SK-N-SH treated with all-trans-retinoic acid at 6 μM for 48 hours (cell line): ENCODE measurements at regions not wholly inside any gene's neighbourhood (a gene's known extent, or its start where the extent isn't known, plus 50 kb on each side); places are given as distances from the start of the nearest gene placed in this dataset.
"Not testable (repeated sequence)": the region's sequence is repeated elsewhere in the genome, so short reads cannot be mapped to it uniquely, and the experiment has no call there.

Experiments
- ATAC-seq: fragments of 200-7000 bp; cut with Tn5 transposase; 3 replicates; pipeline ENCODE4 v1.9.1; 2020; ENCODE audit warnings: mild to moderate bottlenecking, moderate library complexity
- ARNTL ChIP-seq: fragments of 450-650 bp; formaldehyde crosslinking; IDR thresholded peaks from 2 replicates; pipeline ENCODE4 v1.5.0; 2020; ENCODE audit warnings: low read depth, mild to moderate bottlenecking, moderate library complexity, borderline replicate concordance
- BACH2 ChIP-seq: fragments of 250-450 bp; sonication (Bioruptor Pico); IDR thresholded peaks from 2 replicates; pipeline ENCODE4 v1.9.0; 2021; ENCODE audit warnings: mild to moderate bottlenecking, borderline replicate concordance
- CREB5 ChIP-seq: fragments of 250-450 bp; sonication (Bioruptor Pico); IDR thresholded peaks from 2 replicates; pipeline ENCODE4 v1.5.1; 2020; ENCODE audit warnings: low read depth, mild to moderate bottlenecking, moderate library complexity
- CSRNP3 ChIP-seq: fragments of 250-450 bp; sonication (Bioruptor Pico); IDR thresholded peaks from 2 replicates; pipeline ENCODE4 v1.5.1; 2021; ENCODE audit warnings: mild to moderate bottlenecking, moderate library complexity
- ESRRG ChIP-seq: fragments of 250-450 bp; sonication (Bioruptor Pico); IDR thresholded peaks from 2 replicates; pipeline ENCODE4 v1.6.1; 2021; ENCODE audit warnings: mild to moderate bottlenecking
- GLIS3 ChIP-seq: fragments of 250-450 bp; sonication (Bioruptor Pico); IDR thresholded peaks from 2 replicates; pipeline ENCODE4 v1.5.0; 2020; ENCODE audit warnings: mild to moderate bottlenecking, moderate library complexity
- ISL1 ChIP-seq: fragments of 250-450 bp; sonication (Bioruptor Pico); IDR thresholded peaks from 2 replicates; pipeline ENCODE4 v2.1.2; 2022; ENCODE audit warnings: mild to moderate bottlenecking, moderate library complexity
- OSR1 ChIP-seq: fragments of 250-450 bp; sonication (Bioruptor Pico); IDR thresholded peaks from 2 replicates; pipeline ENCODE4 v1.8.0; 2022; ENCODE audit warnings: moderate library complexity, mild to moderate bottlenecking, inconsistent platforms
- PPARA ChIP-seq: fragments of 250-450 bp; sonication (Bioruptor Pico); IDR thresholded peaks from 2 replicates; pipeline ENCODE4 v1.5.0; 2020; ENCODE audit warnings: mild to moderate bottlenecking, borderline replicate concordance
- RARB ChIP-seq: fragments of 250-450 bp; sonication (Bioruptor Pico); IDR thresholded peaks from 2 replicates; pipeline ENCODE4 v1.8.0; 2021; ENCODE audit warnings: mild to moderate bottlenecking, moderate library complexity
- SNAI2 ChIP-seq: fragments of 250-450 bp; sonication (Bioruptor Pico); IDR thresholded peaks from 2 replicates; pipeline ENCODE4 v1.5.0; 2020; ENCODE audit warnings: mild to moderate bottlenecking, moderate library complexity
- TCF4 ChIP-seq: fragments of 250-450 bp; sonication (Bioruptor Pico); IDR thresholded peaks from 2 replicates; pipeline ENCODE4 v1.8.0; 2021; ENCODE audit warnings: mild to moderate bottlenecking, moderate library complexity, borderline replicate concordance
- TOX ChIP-seq: fragments of 250-450 bp; sonication (Bioruptor Pico); IDR thresholded peaks from 2 replicates; pipeline ENCODE4 v1.8.0; 2021; ENCODE audit warnings: mild to moderate bottlenecking, moderate library complexity, borderline replicate concordance
- ZC3H10 ChIP-seq: fragments of 250-450 bp; sonication (Bioruptor Pico); IDR thresholded peaks from 2 replicates; pipeline ENCODE4 v1.5.1; 2021; ENCODE audit warnings: mild to moderate bottlenecking, moderate library complexity
- ZFP3 ChIP-seq: fragments of 250-450 bp; sonication (Bioruptor Pico); IDR thresholded peaks from 2 replicates; pipeline ENCODE4 v1.5.0; 2020; ENCODE audit warnings: mild to moderate bottlenecking, moderate library complexity
- ZFP30 ChIP-seq: fragments of 450-650 bp; formaldehyde crosslinking; IDR thresholded peaks from 2 replicates; pipeline ENCODE4 v1.5.0; 2022; ENCODE audit warnings: mild to moderate bottlenecking, moderate library complexity
- ZNF565 ChIP-seq: fragments of 450-650 bp; formaldehyde crosslinking; conservative IDR thresholded peaks from 2 replicates; pipeline ENCODE4 v1.5.0; 2020; ENCODE audit warnings: low read depth, mild to moderate bottlenecking, moderate library complexity
- ZNF70 ChIP-seq: fragments of 450-650 bp; formaldehyde crosslinking; IDR thresholded peaks from 2 replicates; pipeline ENCODE4 v1.5.0; 2020; ENCODE audit warnings: mild to moderate bottlenecking, moderate library complexity
- ZNF8 ChIP-seq: fragments of 450-650 bp; formaldehyde crosslinking; IDR thresholded peaks from 2 replicates; pipeline ENCODE4 v1.5.0; 2020; ENCODE audit warnings: mild to moderate bottlenecking, moderate library complexity
- TF ChIP-seq, protein P1 (sequence below): fragments of 250-450 bp; sonication (Bioruptor Pico); IDR thresholded peaks from 2 replicates; pipeline ENCODE4 v1.8.0; 2020; ENCODE audit warnings: mild to moderate bottlenecking, moderate library complexity, borderline replicate concordance
- TF ChIP-seq, protein P2 (sequence below): fragments of 250-450 bp; sonication (Bioruptor Pico); IDR thresholded peaks from 2 replicates; pipeline ENCODE4 v1.8.0; 2021; ENCODE audit warnings: low read depth, mild to moderate bottlenecking, moderate library complexity, borderline replicate concordance

DNA sequence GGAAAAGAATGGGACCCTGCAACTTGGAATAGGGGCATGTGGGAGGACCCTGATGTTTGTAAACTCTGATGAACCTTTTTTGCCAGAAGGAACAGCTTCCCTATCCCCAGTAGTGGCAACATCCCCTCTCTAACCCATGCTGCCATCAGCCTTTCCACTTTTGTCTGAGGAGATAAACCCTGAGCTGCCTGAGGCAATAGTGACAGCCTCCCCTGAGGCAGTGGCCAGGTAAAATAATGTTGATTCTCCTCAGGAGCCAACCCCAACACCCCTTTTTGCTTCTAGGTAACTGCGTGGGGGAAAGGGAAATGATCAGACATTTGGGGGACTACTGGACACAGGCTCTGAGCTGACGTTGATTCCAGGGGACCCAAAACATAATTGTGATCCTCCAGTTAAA, 106.8 kb upstream of the NPAS2 start:
- TF ChIP-seq, protein P1, sequence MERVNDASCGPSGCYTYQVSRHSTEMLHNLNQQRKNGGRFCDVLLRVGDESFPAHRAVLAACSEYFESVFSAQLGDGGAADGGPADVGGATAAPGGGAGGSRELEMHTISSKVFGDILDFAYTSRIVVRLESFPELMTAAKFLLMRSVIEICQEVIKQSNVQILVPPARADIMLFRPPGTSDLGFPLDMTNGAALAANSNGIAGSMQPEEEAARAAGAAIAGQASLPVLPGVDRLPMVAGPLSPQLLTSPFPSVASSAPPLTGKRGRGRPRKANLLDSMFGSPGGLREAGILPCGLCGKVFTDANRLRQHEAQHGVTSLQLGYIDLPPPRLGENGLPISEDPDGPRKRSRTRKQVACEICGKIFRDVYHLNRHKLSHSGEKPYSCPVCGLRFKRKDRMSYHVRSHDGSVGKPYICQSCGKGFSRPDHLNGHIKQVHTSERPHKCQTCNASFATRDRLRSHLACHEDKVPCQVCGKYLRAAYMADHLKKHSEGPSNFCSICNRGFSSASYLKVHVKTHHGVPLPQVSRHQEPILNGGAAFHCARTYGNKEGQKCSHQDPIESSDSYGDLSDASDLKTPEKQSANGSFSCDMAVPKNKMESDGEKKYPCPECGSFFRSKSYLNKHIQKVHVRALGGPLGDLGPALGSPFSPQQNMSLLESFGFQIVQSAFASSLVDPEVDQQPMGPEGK (CRISPR knock-in tag): no peak
- no peak for TF ChIP-seq CREB5 (CRISPR knock-in tag)
- TF ChIP-seq OSR1 (CRISPR knock-in tag): no peak
- no peak for TF ChIP-seq PPARA (CRISPR knock-in tag)
- TF ChIP-seq ARNTL: no peak
- TF ChIP-seq ZC3H10 (CRISPR knock-in tag): no peak
- no peak for TF ChIP-seq ZFP30 (CRISPR knock-in tag)
- ATAC-seq: no peak

DNA sequence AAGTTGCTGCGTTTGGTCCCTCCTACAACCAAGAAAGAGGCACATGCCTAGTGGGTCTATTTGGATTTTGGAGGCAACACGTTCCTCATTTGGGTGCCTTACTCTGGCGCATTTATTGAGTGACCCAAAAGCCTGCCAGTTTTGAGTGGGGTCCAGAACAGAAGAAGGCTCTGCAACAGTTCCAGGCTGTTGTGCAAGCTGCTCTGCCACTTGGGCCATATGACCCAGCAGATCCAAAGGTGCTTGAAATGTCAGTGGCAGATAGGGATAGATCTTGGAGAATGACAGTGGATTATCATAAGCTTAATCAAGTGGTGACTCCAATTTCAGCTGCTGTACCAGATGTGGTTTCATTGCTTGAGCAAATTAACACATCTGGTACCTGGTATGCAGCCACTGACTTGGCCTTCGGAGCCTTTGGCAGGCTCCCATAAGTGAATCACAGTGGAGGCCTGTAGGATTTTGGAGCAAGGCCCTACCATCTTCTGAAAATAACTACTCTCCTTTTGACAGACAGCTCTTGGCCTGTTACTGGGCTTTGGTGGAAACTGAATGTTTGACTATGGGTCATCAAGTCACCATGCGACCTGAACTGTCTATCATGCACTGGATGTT, 105.4 kb upstream of the NPAS2 start:
- not testable (repeated sequence) for ATAC-seq

DNA sequence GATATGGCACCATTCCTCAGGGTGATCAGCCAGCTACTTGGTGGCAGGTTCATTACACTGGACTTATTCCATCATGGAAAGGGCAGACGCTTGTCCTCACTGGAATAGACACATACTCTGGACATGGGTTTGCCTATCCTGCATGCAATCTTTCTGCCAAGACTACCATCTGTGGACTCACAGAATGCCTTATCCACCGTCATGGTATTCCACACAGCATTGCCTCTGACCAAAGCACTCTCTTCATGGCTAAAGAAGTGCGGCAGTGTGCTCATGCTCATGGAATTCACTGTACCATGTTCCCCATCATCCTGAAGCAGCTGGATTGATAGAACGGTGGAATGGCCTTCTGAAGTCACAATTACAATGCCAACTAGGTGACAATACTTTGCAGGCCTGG, 104.1 kb upstream of the NPAS2 start:
- not testable (repeated sequence) for ATAC-seq

DNA sequence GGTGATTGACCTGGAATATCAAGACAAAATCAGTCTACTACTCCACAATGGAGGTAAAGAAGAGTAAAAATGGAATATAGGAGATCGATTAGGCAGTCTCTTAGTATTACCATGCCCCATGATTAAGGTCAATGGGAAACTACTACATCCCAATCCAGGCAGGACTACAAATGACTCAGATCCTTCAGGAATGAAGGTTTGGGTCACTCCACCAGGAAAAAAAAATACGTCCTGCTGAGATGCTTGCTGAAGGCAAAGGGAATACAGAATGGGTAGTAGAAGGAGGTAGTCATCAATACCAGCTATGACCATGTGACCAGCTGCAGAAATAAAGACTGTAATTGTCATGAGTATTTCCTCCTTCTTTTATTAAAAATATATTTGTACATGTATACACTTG, 103.4 kb upstream of the NPAS2 start:
- ATAC-seq: no peak
- TF ChIP-seq ZC3H10 (CRISPR knock-in tag) (no peak), ISL1 (CRISPR knock-in tag) (no peak), GLIS3 (CRISPR knock-in tag) (no peak), ZNF8 (CRISPR knock-in tag) (no peak), ZNF565 (CRISPR knock-in tag) (no peak), ESRRG (CRISPR knock-in tag) (no peak), ARNTL (no peak), ZNF70 (CRISPR knock-in tag) (no peak), RARB (no peak), ZFP3 (CRISPR knock-in tag) (no peak), TCF4 (no peak), PPARA (CRISPR knock-in tag) (no peak), SNAI2 (no peak), BACH2 (CRISPR knock-in tag) (no peak), ZFP30 (CRISPR knock-in tag) (no peak), CREB5 (CRISPR knock-in tag) (no peak), CSRNP3 (no peak), TOX (CRISPR knock-in tag) (no peak)
- TF ChIP-seq, all 23 proteins: peak for 0

- ATAC-seq: no peak
- TF ChIP-seq BACH2 (CRISPR knock-in tag) (no peak), ZNF8 (CRISPR knock-in tag) (no peak), ZNF565 (CRISPR knock-in tag) (no peak), CREB5 (CRISPR knock-in tag) (no peak), OSR1 (CRISPR knock-in tag) (no peak), ZFP3 (CRISPR knock-in tag) (no peak), TOX (CRISPR knock-in tag) (no peak), ARNTL (no peak), TCF4 (no peak), ESRRG (CRISPR knock-in tag) (no peak), GLIS3 (CRISPR knock-in tag) (no peak), ZC3H10 (CRISPR knock-in tag) (no peak)
- TF ChIP-seq, protein P1 (CRISPR knock-in tag): no peak
- TF ChIP-seq, protein P2, sequence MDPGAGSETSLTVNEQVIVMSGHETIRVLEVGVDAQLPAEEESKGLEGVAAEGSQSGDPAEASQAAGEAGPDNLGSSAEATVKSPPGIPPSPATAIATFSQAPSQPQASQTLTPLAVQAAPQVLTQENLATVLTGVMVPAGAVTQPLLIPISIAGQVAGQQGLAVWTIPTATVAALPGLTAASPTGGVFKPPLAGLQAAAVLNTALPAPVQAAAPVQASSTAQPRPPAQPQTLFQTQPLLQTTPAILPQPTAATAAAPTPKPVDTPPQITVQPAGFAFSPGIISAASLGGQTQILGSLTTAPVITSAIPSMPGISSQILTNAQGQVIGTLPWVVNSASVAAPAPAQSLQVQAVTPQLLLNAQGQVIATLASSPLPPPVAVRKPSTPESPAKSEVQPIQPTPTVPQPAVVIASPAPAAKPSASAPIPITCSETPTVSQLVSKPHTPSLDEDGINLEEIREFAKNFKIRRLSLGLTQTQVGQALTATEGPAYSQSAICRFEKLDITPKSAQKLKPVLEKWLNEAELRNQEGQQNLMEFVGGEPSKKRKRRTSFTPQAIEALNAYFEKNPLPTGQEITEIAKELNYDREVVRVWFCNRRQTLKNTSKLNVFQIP: no peak
These were observed 101.8 kb upstream of the NPAS2 start for GRCh38 chr2:100718065-100718629.
